Stimulated activated CD4-positive, alpha-beta T cell treated with anti-CD3 and anti-CD28 coated beads, TNF-alpha, amount 100 ng/mL, for 24 hours (primary cell): ENCODE measurements at regions not wholly inside any gene's neighbourhood (a gene's known extent, or its start where the extent isn't known, plus 50 kb on each side); places are given as distances from the start of the nearest gene placed in this dataset.

Experiments used
- DNase-seq, 3 experiments: peaks; one replicate each; pipeline ENCODE4 v3.0.0-alpha.2; 2020; ENCODE audit warnings: low read depth in 3 of 3

- DNase-seq = no peak
Measured at GRCh38 chr9:80554856-80555255, 983.1 kb downstream of the TLE4 start.

DNA sequence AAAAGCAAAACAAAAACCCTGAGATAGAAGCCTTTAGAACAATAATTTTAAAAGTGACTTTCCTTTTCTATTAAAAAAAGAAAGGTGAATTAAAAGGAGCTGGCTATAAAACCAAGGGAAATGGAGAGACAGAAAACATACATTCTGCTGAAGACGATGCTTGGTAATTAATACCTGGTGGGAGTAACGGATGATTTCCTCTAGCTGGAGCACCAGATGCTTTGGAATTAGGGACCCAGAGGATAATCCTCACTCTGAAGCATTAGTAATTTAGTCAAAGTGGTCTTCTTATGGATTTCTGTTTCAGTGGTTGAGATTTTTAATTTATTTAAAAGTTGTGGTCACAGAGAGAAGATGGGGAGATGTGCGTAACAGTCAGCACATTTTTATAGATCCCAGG, 982.5 kb downstream of the TLE4 start:
- no peak for DNase-seq

- DNase-seq = no peak
Measured at GRCh38 chr9:80552931-80553330, 981.2 kb downstream of the TLE4 start.

DNA sequence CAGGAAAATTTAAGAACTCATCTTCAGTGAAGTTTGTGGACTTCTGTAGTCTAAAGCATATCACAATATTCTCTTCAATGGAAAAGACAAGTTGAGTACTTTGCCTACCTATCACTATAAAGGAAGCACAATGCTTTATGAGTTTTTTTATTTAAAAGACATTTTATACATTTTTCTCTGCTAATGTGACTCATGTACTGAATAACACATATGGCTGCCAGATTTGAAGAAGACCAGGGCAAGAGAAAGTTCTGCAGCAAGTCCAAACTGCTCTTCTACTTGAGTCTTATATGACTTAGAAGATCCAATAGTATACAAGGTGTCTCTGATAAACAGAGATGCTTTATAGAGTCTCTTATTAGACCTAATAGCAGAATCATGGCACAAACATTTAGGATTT, 978.4 kb downstream of the TLE4 start:
- DNase-seq = no peak

GRCh38 chr9:80547613-80548012, 975.8 kb downstream of the TLE4 start:
- DNase-seq = no peak

- no peak for DNase-seq
Measured at GRCh38 chr9:80540387-80540786, 968.6 kb downstream of the TLE4 start.

DNA sequence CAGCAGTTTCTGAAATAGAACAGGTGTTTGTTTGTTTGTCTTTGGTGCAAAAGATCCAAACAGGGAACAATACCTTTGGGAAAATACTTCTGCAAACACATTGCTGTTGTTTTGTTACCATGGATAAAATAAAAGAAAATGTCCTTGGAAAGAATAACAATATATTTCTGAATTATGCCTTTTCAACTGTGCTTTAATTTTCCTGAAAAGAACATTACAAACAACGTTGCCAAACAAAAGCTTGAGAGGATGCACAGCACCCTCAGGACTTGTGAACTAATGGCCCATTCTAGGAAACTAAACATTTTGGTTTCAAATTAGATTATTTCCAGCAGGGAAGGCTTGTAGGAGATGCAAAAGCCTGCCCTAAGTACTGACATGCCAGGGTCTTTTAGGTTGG, 967.2 kb downstream of the TLE4 start:
- DNase-seq = no peak

GRCh38 chr9:80522465-80522864, 950.7 kb downstream of the TLE4 start:
- no peak for DNase-seq

- no peak for DNase-seq
Measured at GRCh38 chr9:80521151-80521550, 949.4 kb downstream of the TLE4 start.

DNA sequence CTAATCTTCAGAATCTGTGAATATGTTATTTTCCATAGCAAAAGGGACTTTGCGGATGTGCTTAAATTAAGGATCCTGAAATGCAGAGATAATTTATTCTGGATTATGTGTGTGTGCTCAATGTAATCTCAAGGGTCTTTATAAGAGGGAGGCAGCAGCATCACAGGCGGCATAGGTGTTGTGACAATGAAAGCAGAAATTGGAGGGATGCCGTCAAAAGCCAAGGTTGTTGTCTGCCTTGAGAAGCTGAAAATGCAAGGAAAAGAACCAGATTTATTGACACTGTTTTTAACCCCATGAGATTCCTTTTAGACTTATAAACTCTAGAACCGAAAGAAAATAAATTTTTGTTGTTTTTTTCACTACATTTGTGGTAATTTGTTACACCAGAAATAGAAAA, 948.5 kb downstream of the TLE4 start:
- no peak for DNase-seq

DNA sequence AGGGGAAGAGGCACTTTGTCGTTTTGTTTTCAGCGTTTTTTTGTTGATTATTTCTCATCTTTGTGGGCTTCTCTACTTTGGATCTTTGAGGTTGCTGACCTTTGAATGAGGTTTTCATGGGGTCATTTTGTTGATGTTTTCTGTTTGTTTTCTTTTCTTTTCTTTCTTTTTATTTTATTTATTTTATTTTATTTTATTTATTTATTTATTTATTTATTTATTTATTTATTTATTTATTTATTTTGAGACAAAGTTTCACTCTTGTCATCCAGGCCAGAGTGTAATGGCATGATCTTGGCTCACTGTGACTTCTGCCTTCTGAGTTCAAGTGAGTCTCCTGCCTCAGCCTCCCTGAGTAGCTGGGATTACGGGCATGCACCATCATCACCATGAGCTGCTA, 946.7 kb downstream of the TLE4 start:
- no peak for DNase-seq

- DNase-seq = no peak
Measured at GRCh38 chr9:80516679-80517078, 944.9 kb downstream of the TLE4 start.

DNA sequence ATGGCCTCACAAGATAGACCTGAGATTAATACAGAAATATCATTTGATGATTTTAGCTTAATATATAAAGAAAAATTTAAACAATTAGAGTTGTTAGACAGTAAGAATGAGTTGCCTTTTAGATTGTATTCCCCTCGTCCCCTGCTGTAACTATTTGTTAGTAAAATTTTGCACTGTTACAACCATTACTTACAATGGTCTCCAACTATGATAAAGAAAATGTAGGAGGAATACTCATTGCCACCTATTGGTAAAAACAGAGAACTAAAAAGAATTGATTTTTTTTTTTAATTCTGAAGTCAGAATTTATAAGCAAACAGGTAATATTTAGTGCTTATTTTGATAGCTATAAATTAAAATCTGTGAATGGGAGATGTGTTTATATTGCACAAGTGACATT, 937.6 kb downstream of the TLE4 start:
- DNase-seq = no peak

DNA sequence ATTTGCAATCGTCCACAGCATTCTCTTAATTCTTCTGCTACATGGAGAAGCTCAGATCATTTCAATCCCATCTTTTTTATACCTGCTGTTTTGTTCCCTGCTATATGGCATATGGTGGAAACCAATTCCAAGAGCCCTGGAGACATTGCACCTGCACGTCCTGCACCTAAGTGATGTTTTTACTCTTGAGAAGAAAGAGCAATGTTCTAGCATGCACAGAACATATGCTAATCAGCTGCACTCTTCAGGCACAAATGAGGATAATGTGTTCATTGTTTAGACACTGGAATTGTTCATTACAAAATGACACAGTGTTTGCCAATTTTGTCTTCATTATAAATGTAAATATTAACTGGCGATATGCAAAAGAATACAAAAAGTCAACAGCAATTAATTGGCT, 935.8 kb downstream of the TLE4 start:
- DNase-seq = no peak

DNA sequence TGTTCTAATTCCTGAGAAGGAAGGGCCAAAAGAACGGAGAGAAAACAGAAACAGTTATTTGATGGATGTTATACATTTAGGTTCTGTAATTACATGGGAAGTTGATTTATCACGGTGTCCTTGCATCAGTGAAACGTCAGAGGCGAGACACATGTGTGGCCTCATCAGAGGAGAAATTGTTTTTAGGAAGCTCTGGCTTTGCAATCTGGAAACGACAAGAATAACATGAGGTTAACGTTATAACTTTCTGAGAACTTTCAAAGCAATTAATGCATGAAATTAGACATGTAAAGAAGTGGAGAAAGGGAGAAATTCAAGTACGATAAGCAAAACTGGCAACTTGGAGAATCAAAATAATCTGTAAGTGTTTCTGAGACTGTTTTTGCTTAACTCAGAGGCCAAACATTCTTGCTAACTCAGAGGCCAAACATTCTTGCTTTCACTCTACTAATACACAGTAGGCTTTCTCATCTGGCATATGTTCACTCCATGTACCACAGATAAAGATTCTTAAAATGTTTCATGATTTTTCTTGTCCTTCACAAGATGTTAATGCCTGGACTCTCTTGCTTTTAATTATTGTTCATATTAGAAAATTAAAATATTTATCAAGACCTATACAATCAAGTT, 933.0 kb downstream of the TLE4 start:
- no peak for DNase-seq

GRCh38 chr9:80503671-80504281, 932.0 kb downstream of the TLE4 start:
- no peak for DNase-seq

DNA sequence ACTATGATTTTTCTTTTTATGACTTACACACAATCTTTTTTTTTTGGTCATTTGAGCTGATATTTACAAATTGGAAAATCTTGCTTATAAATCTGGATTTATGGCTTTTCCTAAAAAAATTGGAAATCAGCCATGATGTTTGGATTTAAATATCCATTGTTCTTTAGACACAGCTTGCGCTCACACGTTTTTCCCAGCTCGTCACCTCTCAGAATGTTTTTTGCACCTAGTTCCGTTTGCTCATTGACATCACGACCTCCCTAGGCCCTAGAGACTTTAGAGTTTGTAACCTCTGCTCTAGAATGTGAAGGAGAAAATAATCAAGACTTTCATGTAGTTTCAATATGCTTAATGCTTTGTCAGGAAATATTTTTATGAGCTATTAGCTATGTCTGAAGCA, 930.5 kb downstream of the TLE4 start:
- DNase-seq = no peak

- DNase-seq = no peak
Measured at GRCh38 chr9:80501635-80502034, 929.9 kb downstream of the TLE4 start.

DNA sequence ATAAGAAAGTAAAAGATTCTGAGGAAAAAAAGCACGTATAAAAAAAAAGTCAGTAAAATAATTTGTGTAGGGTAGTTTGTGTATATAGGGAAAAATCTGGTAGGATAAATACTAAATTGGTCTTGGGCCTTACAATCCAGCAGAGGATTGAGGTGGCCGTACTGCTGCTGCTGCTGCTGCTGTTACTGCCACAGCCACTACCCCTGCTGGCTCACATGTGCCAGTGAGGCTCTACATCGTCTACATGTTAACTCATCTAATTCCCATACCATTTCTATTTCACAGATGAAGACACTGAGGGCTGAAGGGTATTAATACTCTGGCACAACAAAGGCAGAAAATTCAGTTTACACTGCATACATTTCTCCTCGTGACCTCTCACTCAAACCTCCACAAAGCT, 928.5 kb downstream of the TLE4 start:
- DNase-seq = no peak

GRCh38 chr9:80498001-80498555, 926.3 kb downstream of the TLE4 start:
- no peak for DNase-seq

DNA sequence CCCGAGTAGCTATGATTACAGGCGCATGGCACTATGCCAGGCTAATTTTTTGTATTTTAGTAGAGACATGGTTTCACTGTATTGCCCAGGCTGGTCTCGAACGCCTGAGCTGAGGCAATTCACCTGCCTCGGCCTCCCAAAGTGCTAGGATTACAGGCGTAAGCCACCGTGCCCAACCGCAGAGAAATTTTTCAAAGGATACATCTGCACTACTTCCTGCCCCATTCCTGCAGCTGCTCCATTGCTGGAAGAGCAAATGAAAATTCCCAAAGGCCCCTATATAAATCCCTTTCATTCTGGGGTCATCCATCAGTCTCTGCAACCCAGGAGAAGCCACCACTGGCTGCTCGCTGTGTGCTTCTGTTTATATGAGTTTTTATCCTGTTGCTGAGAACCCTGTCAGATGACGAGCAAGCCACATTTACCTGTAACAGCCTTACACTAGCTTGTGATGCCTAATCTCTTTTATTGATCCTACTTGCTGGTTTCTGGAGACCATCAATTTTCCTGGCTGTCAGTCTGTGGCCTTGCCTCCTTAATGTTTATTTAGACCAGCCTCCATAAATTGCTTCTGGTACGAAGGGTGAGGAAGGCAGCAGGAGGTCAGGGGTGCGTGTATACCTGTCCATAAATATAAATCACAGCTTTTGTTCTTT, 925.3 kb downstream of the TLE4 start:
- no peak for DNase-seq

DNA sequence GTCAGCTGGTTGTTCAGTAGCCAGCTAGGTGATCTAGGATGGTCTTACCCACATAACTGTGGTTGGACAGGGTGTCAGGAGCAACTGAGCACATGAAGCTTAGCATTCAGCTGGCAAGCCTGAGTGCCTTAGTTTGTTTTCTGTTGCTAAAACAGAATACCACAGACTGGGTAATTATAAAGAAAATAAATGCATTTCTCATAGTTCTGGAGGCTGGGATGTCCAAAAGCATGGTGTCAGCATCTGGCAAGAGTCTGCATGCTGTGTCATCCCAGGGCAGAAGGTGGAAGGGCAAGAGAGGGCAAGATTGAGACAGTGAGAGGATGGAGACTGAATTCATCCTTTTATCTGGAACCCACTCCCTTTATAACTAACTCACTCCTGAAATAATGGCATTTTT, 921.5 kb downstream of the TLE4 start:
- DNase-seq = no peak

DNA sequence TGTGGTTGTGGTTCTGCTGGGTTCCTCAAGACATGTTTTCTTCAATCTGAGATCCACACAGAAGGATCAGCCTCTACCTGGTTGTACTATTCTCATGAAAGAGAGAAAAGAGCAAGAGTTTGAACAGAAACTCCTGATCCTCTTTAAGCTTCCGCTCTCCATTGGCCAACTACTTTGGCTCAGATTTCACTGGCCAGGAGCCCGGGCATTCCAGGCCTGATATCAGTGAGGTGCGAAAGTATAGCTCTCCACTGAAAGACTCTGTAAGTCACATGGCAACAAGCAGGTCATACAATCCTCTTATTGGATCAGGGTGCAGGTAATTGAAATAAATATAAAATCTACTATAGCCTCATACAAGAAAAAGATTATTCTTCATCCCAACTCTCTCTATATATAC, 920.5 kb downstream of the TLE4 start:
- DNase-seq = no peak
